NT2/D1 (cell line): ENCODE measurements at regions not wholly inside any gene's neighbourhood (a gene's known extent, or its start where the extent isn't known, plus 50 kb on each side); places are given as distances from the start of the nearest gene placed in this dataset.
A peak's percentile ranks its signal among the peaks of the same experiment; 100 is the strongest.
"Not testable (repeated sequence)": the region's sequence is repeated elsewhere in the genome, so short reads cannot be mapped to it uniquely, and the experiment has no call there.

Experiments
- DNase-seq: peaks from one replicate; pipeline ENCODE4 v3.0.0-alpha.2; 2011; ENCODE audit warnings: low read depth, low spot score
- H3K27me3 ChIP-seq: 2 replicates; pipeline ENCODE4 v1.6.0; 2011; ENCODE audit warnings: mild to moderate bottlenecking; ENCODE audit not compliant: insufficient read length, insufficient read depth
- H3K36me3 ChIP-seq: 2 replicates; pipeline ENCODE4 v1.6.1; 2011; ENCODE audit warnings: mild to moderate bottlenecking, low read length, mixed read lengths; ENCODE audit not compliant: insufficient read depth, insufficient read length
- H3K4me1 ChIP-seq: 2 replicates; pipeline ENCODE4 v1.5.1; 2011; ENCODE audit not compliant: insufficient read depth, insufficient read length
- H3K4me3 ChIP-seq: 2 replicates; pipeline ENCODE4 v1.5.1; 2011; ENCODE audit warnings: low read depth; ENCODE audit not compliant: insufficient read length
- H3K9ac ChIP-seq: 2 replicates; pipeline ENCODE4 v1.6.0; 2011; ENCODE audit warnings: low read depth; ENCODE audit not compliant: insufficient read length
- H3K9me3 ChIP-seq: 2 replicates; pipeline ENCODE4 v1.5.1; 2011; ENCODE audit warnings: mild to moderate bottlenecking, low read length; ENCODE audit not compliant: insufficient read depth
- SUZ12 ChIP-seq: IDR thresholded peaks from 2 replicates; pipeline ENCODE4 v1.6.1; 2011; ENCODE audit not compliant: insufficient read length, insufficient read depth; ENCODE audit errors: extremely low read depth
- YY1 ChIP-seq: IDR thresholded peaks from 2 replicates; pipeline ENCODE4 v1.6.1; 2011; ENCODE audit not compliant: insufficient read length, insufficient read depth
- ZNF274 ChIP-seq: IDR thresholded peaks from 2 replicates; pipeline ENCODE4 v1.6.1; 2011; ENCODE audit warnings: mild to moderate bottlenecking, low read depth, low read length

DNA sequence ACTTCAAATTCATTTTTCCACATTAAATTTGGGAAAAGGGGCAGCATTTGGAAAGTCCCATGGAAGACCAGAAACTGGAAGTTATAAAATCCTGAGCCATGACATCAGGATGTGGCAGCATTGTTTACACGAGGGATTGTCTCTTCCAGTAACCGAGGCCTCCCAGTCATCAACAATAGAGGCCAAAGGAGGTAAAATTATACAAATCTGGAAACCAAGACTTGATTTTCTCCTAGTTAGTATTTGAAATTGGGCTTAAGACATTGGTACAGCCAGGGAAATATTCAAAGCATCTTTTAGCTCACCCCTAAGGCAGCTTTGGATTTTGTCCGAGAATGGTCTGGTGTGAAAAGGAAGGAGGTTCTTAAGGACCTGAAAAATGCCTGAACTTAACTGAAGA, 251.6 kb upstream of the FOXF1 start:
- DNase-seq = no peak
- Histone ChIP-seq H3K27me3 (no peaks in the 10 kb centered on the region), H3K4me1 (no peaks in the 10 kb centered on the region), H3K4me3 (no peak overlapping the region), H3K9me3 (peaks cover 41% of the 10 kb centered on the region), H3K9ac (no peak overlapping the region), H3K36me3 (no peaks in the 10 kb centered on the region)
- TF ChIP-seq SUZ12 (no peak), YY1 (no peak), ZNF274 (no peak)

DNA sequence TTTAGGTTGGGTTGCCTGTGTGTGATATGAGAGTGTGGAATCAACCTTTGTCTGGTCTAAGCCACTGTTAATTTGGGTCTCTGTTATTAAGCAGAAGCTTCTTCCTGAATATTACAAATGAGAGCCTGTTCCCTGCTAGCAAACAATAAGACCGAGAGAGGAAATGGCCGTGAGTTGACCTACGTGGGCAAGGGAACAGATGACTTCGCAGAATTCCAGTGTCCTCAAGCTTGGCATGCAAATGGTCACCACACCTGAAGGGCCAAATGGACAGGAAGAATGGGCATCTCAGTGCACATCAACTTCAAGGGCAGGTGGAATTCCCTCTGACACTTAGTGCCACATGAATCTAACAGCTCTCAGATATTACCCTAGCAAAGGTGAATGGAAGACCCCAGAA, 250.8 kb upstream of the FOXF1 start:
- H3K9ac ChIP-seq = no peak overlapping the region
- no peak for TF ChIP-seq YY1
- no peak for TF ChIP-seq ZNF274
- TF ChIP-seq SUZ12 = no peak
- no peaks in the 10 kb centered on the region for H3K4me1 ChIP-seq
- no peaks in the 10 kb centered on the region for H3K27me3 ChIP-seq
- DNase-seq = no peak
- H3K36me3 ChIP-seq = no peaks in the 10 kb centered on the region
- H3K9me3 ChIP-seq = peaks cover 41% of the 10 kb centered on the region
- H3K4me3 ChIP-seq = no peak overlapping the region

DNA sequence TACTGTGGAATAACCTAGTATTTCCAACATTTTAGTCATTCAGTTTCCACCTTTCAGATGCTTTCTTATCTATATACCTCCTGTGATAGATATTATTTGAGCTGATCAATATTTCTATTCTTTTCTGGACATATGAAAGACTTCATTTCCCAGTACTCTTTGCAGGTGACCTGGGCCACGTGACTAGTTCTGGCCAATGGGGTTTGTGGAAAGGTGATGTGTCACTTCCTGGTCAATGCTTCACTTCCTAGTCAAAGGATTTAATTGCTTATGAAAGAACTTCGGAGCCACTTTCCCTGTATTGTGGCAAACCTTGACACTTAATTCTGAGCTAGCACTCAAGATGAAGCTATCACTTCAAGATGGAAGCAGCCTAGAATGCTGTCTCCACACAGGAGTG, 248.9 kb upstream of the FOXF1 start:
- Histone ChIP-seq H3K27me3 (no peaks in the 10 kb centered on the region), H3K9ac (no peak overlapping the region), H3K9me3 (peaks cover 27% of the 10 kb centered on the region), H3K36me3 (no peaks in the 10 kb centered on the region), H3K4me1 (no peaks in the 10 kb centered on the region), H3K4me3 (no peak overlapping the region)
- no peak for DNase-seq
- TF ChIP-seq SUZ12 = no peak
- TF ChIP-seq YY1 = no peak
- TF ChIP-seq ZNF274 = no peak

DNA sequence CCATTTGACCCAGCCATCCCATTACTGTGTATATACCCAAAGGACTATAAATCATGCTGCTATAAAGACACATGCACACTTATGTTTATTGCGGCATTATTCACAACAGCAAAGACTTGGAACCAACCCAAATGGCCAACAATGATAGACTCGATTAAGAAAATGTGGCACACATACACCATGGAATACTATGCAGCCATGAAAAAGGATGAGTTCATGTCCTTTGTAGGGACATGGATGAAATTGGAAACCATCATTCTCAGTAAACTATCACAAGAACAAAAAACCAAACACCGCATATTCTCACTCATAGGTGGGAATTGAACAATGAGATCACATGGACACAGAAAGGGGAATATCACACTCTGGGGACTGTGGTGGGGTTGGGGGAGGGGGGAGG, 242.7 kb upstream of the FOXF1 start:
- not testable (repeated sequence) for H3K36me3 ChIP-seq, H3K27me3 ChIP-seq, H3K4me1 ChIP-seq, H3K9ac ChIP-seq, H3K4me3 ChIP-seq, H3K9me3 ChIP-seq, DNase-seq

DNA sequence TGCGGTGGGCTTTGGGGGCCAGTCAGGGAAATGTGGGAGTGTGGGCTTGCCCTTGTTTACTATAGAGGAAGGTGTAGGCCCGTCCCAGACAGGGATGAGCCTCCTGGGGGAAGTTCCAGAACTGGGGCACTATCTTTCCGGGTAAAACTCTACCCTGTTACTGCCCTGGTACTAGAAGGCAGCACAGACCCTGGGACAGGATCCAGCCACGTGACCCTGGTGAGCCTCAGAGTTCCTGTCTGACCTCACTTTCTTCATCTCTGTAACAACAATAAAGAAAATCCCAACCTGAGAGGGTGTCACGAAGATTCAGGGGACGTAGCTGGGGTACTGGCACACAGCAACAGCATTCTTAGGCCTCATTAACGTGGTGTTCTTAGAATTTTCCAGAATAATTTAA, 239.6 kb upstream of the FOXF1 start:
- no peak for TF ChIP-seq ZNF274
- no peak for TF ChIP-seq YY1
- no peak for TF ChIP-seq SUZ12
- Histone ChIP-seq H3K36me3 (no peaks in the 10 kb centered on the region), H3K27me3 (no peaks in the 10 kb centered on the region), H3K9ac (no peak overlapping the region), H3K4me1 (peaks cover 6% of the 10 kb centered on the region), H3K9me3 (no peaks in the 10 kb centered on the region), H3K4me3 (no peak overlapping the region)
- DNase-seq = no peak

DNA sequence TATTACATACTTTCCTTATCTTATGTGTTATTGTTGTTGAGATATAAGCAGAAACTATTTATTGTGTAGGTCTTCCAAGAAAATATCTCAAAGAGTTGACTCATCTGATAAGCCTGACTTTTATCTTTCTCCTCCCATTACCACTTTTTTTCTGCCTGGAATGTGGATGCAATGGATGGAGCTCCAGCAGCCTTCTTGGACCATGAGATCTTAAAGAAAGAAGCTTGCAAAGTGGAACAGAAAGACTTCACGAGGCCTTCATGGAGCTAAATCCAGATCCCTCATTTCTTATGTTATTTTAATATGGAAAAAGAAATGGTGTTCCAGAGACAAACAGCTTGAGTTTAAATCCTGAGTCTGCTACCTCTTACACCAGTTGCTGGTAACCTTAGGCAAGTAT, 237.6 kb upstream of the FOXF1 start:
- Histone ChIP-seq H3K4me1 (peaks cover 6% of the 10 kb centered on the region), H3K4me3 (no peak overlapping the region), H3K9ac (no peak overlapping the region), H3K27me3 (no peaks in the 10 kb centered on the region), H3K36me3 (no peaks in the 10 kb centered on the region), H3K9me3 (peaks cover 9% of the 10 kb centered on the region; the same call in 1 of the 2 replicates)
- DNase-seq = no peak
- TF ChIP-seq ZNF274 = no peak
- no peak for TF ChIP-seq YY1
- TF ChIP-seq SUZ12 = no peak

DNA sequence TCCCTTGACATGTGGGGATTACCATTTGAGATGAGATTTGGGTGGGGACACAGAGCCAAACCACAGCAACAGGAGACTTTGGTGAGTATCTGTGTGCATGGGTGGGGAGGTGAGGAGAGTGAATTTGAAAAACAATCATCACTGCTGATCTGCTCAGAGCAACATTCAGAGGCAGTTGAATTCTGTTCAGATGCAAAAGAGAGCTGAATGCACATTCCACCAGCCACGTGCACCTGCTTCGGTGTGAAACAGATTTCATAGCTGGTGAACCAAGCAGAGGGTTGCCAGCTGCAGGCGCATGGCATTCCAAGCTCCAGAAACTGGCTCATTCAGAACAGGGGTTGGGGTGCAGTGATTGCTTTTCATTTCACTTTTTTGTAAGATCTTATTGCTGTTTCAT, 233.1 kb upstream of the FOXF1 start:
- Histone ChIP-seq H3K36me3 (no peaks in the 10 kb centered on the region), H3K4me3 (no peak overlapping the region), H3K27me3 (no peaks in the 10 kb centered on the region), H3K9ac (no peak overlapping the region), H3K9me3 (peaks cover 9% of the 10 kb centered on the region; the same call in 1 of the 2 replicates), H3K4me1 (peaks cover 2% of the 10 kb centered on the region)
- no peak for TF ChIP-seq ZNF274
- no peak for TF ChIP-seq SUZ12
- no peak for TF ChIP-seq YY1
- DNase-seq = peak; percentile 55

DNA sequence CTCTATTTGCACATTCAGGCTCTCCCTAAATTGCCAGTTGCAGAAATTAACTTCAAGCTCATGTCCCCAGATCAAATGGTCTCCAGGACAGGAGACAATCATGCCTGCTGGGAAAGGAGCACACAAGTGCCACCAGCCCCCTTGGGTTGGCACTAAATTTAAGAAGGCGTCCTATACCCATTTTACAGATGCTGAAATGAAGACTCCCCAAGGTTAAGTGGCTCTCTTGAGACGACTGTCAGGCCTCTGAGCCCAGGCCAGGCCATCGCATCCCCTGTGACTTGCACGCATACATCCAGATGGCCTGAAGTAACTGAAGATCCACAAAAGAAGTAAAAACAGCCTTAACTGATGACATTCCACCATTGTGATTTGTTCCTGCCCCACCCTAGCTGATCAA, 232.5 kb upstream of the FOXF1 start:
- not testable (repeated sequence) for DNase-seq, H3K4me1 ChIP-seq, H3K36me3 ChIP-seq, H3K4me3 ChIP-seq, H3K9ac ChIP-seq, H3K9me3 ChIP-seq, H3K27me3 ChIP-seq
